Right atrium auricular region (tissue), 2 donors: ENCODE measurements at regions not wholly inside any gene's neighbourhood (a gene's known extent, or its start where the extent isn't known, plus 50 kb on each side); places are given as distances from the start of the nearest gene placed in this dataset.

Experiments used
- DNase-seq: peaks from one replicate; pipeline ENCODE4 v3.0.0-alpha.2; 2019; ENCODE audit warnings: low spot score
- H3K27ac ChIP-seq, 2 donors: fragments of 200-600 bp; sonication (generic); 1 replicate in 1 of 2; 2 replicates in 1 of 2; pipeline ENCODE4 v1.5.1; 2016 to 2019
- H3K27me3 ChIP-seq, 2 donors: fragments of 200-600 bp; sonication (generic); one replicate each; pipeline versions ENCODE4 v1.5.1 to v1.6.0; 2017 to 2019
- H3K36me3 ChIP-seq: fragments of 200-600 bp; sonication (generic); one replicate; pipeline ENCODE4 v1.5.1; 2016
- H3K4me1 ChIP-seq, 2 donors: fragments of 200-600 bp; sonication (generic); one replicate each; pipeline versions ENCODE4 v1.5.1 to v1.6.0; 2017 to 2019
- H3K4me3 ChIP-seq, 2 donors: fragments of 200-600 bp; sonication (generic); 1 replicate in 1 of 2; 2 replicates in 1 of 2; pipeline ENCODE4 v1.5.1; 2017 to 2019; ENCODE audit warnings: mild to moderate bottlenecking in 1 of 2, moderate library complexity in 1 of 2
- H3K9me3 ChIP-seq, 2 donors: fragments of 200-600 bp; sonication (generic); one replicate each; pipeline ENCODE4 v1.5.1; 2019
- CTCF ChIP-seq, 2 donors: fragments of 200-600 bp; sonication (generic); IDR thresholded peaks; one replicate each; pipeline ENCODE4 v1.5.1; 2019; ENCODE audit warnings: antibody characterized with exemption in 2 of 2

- Histone ChIP-seq H3K4me1 (no peaks in the 10 kb centered on the region), H3K27me3 (no peaks in the 10 kb centered on the region), H3K36me3 (no peaks in the 10 kb centered on the region), H3K27ac (no peak overlapping the region), H3K4me3 (no peak overlapping the region), H3K9me3 (no peaks in the 10 kb centered on the region)
- no peak for TF ChIP-seq CTCF (IDR thresholded peaks at IDR 0.05)
- DNase-seq, result no peak
These were observed 159.1 kb upstream of the PPP2R2B start for GRCh38 chr5:147037515-147038205.

- H3K27ac ChIP-seq, result no peak overlapping the region
- H3K9me3 ChIP-seq, result no peaks in the 10 kb centered on the region
- no peak for DNase-seq
- TF ChIP-seq CTCF (IDR thresholded peaks at IDR 0.05), result no peak
- no peaks in the 10 kb centered on the region for H3K36me3 ChIP-seq
- no peaks in the 10 kb centered on the region for H3K27me3 ChIP-seq
- H3K4me1 ChIP-seq, result no peaks in the 10 kb centered on the region
- H3K4me3 ChIP-seq, result no peak overlapping the region
These were observed 162.3 kb upstream of the PPP2R2B start for GRCh38 chr5:147040856-147041255.

- Histone ChIP-seq H3K36me3 (no peaks in the 10 kb centered on the region), H3K27ac (no peak overlapping the region), H3K4me1 (no peaks in the 10 kb centered on the region), H3K27me3 (no peaks in the 10 kb centered on the region), H3K9me3 (no peaks in the 10 kb centered on the region), H3K4me3 (no peak overlapping the region)
- no peak for DNase-seq
- no peak for TF ChIP-seq CTCF (IDR thresholded peaks at IDR 0.05)
These were observed 166.2 kb upstream of the PPP2R2B start for GRCh38 chr5:147044572-147045273.

- H3K27me3 ChIP-seq, result no peaks in the 10 kb centered on the region
- no peaks in the 10 kb centered on the region for H3K36me3 ChIP-seq
- H3K27ac ChIP-seq, result no peak overlapping the region
- no peak overlapping the region for H3K4me3 ChIP-seq
- H3K4me1 ChIP-seq, result no peaks in the 10 kb centered on the region
- H3K9me3 ChIP-seq, result no peaks in the 10 kb centered on the region
- TF ChIP-seq CTCF (IDR thresholded peaks at IDR 0.05), result no peak
- DNase-seq, result no peak
These were observed 166.7 kb upstream of the PPP2R2B start for GRCh38 chr5:147045290-147045689.

- Histone ChIP-seq H3K9me3 (no peaks in the 10 kb centered on the region), H3K27ac (no peak overlapping the region), H3K27me3 (no peaks in the 10 kb centered on the region), H3K36me3 (no peaks in the 10 kb centered on the region), H3K4me3 (no peak overlapping the region), H3K4me1 (no peaks in the 10 kb centered on the region)
- DNase-seq, result no peak
- no peak for TF ChIP-seq CTCF (IDR thresholded peaks at IDR 0.05)
These were observed 167.7 kb upstream of the PPP2R2B start for GRCh38 chr5:147046281-147046680.
